ENCODE measurements at regions not wholly inside any gene's neighbourhood (a gene's known extent, or its start where the extent isn't known, plus 50 kb on each side); places are given as distances from the start of the nearest gene placed in this dataset.
"Not testable (repeated sequence)": the region's sequence is repeated elsewhere in the genome, so short reads cannot be mapped to it uniquely, and the experiment has no call there.

GRCh38 chr7:106367018-106367420 is 82.2 kb upstream of the NAMPT start:
- Histone ChIP-seq H2AK5ac (ENCODE audit: low read length) (no peak overlapping the region), H3K9ac (ENCODE audit: low read length) (no peak overlapping the region), H3K27ac (ENCODE audit: low read depth, low read length) (no peak overlapping the region), H4K8ac (ENCODE audit: low read depth, low read length) (no peak overlapping the region), H3K4me1 (ENCODE audit: control insufficient read depth in 1 of 2, insufficient read depth in 2 of 2, low read length in 2 of 2) (no peaks in the 10 kb centered on the region), H3K4me2 (ENCODE audit: low read length) (no peak overlapping the region), H3K36me3 (ENCODE audit: control insufficient read depth in 1 of 2, insufficient read depth in 2 of 2, low read length in 2 of 2) (no peaks in the 10 kb centered on the region), H3K4me3 (ENCODE audit: low read depth, low read length) (no peak overlapping the region), H3K23ac (ENCODE audit: low read length) (no peak overlapping the region), H3K27me3 (ENCODE audit: insufficient read depth, low read length) (no peaks in the 10 kb centered on the region), H3K14ac (ENCODE audit: low read length) (no peak overlapping the region), H2AFZ (ENCODE audit: insufficient read depth, low read length, poor library complexity) (no peak overlapping the region), H3K79me1 (ENCODE audit: low read length) (no peaks in the 10 kb centered on the region), H3K9me3 (ENCODE audit: insufficient read depth, low read depth, low read length) (no peaks in the 10 kb centered on the region), H3K18ac (ENCODE audit: low read length) (no peak overlapping the region), H4K91ac (ENCODE audit: low read depth, low read length) (no peak overlapping the region), H2BK120ac (ENCODE audit: insufficient read depth, low read length, poor library complexity) (no peak overlapping the region), H3K79me2 (ENCODE audit: control insufficient read depth, insufficient read depth, low read length, poor library complexity) (no peaks in the 10 kb centered on the region), H4K12ac (ENCODE audit: low read depth, low read length) (no peak overlapping the region), H3K4ac (ENCODE audit: low read depth, low read length) (no peak overlapping the region), H2BK12ac (ENCODE audit: low read length) (no peak overlapping the region), H2BK5ac (ENCODE audit: low read depth, low read length, poor library complexity) (no peak overlapping the region)
- peak in 1 of 2 donors; percentile 51 for DNase-seq
- WGBS (ENCODE audit: extremely low coverage, insufficient coverage, insufficient read length) = no CpG with 5 or more reads among the region's 3 CpGs

GRCh38 chr7:106365252-106366005 is 80.6 kb upstream of the NAMPT start:
- H4K91ac ChIP-seq (ENCODE audit: low read depth, low read length) = no peak overlapping the region
- H3K14ac ChIP-seq (ENCODE audit: low read length) = no peak overlapping the region
- no peak overlapping the region for H3K4me3 ChIP-seq (ENCODE audit: low read depth, low read length)
- no peaks in the 10 kb centered on the region for H3K79me2 ChIP-seq (ENCODE audit: control insufficient read depth, insufficient read depth, low read length, poor library complexity)
- no peaks in the 10 kb centered on the region for H3K27me3 ChIP-seq (ENCODE audit: insufficient read depth, low read length)
- H3K23ac ChIP-seq (ENCODE audit: low read length) = no peak overlapping the region
- no peak overlapping the region for H2BK5ac ChIP-seq (ENCODE audit: low read depth, low read length, poor library complexity)
- no peak overlapping the region for H3K4ac ChIP-seq (ENCODE audit: low read depth, low read length)
- no peak overlapping the region for H3K18ac ChIP-seq (ENCODE audit: low read length)
- H4K8ac ChIP-seq (ENCODE audit: low read depth, low read length) = no peak overlapping the region
- no peak overlapping the region for H2AK5ac ChIP-seq (ENCODE audit: low read length)
- no peak overlapping the region for H3K27ac ChIP-seq (ENCODE audit: low read depth, low read length)
- peak; percentile 48 to 90 for DNase-seq
- no peak overlapping the region for H2AFZ ChIP-seq (ENCODE audit: insufficient read depth, low read length, poor library complexity)
- H2BK12ac ChIP-seq (ENCODE audit: low read length) = no peak overlapping the region
- WGBS (ENCODE audit: extremely low coverage, insufficient coverage, insufficient read length) = no CpG with 5 or more reads among the region's 3 CpGs
- no peaks in the 10 kb centered on the region for H3K79me1 ChIP-seq (ENCODE audit: low read length)
- H3K36me3 ChIP-seq (ENCODE audit: control insufficient read depth in 1 of 2, insufficient read depth in 2 of 2, low read length in 2 of 2) = no peaks in the 10 kb centered on the region
- H3K4me2 ChIP-seq (ENCODE audit: low read length) = no peak overlapping the region
- H3K9me3 ChIP-seq (ENCODE audit: insufficient read depth, low read depth, low read length) = no peaks in the 10 kb centered on the region
- H3K4me1 ChIP-seq (ENCODE audit: control insufficient read depth in 1 of 2, insufficient read depth in 2 of 2, low read length in 2 of 2) = no peaks in the 10 kb centered on the region
- H2BK120ac ChIP-seq (ENCODE audit: insufficient read depth, low read length, poor library complexity) = no peak overlapping the region
- H3K9ac ChIP-seq (ENCODE audit: low read length) = no peak overlapping the region
- H4K12ac ChIP-seq (ENCODE audit: low read depth, low read length) = no peak overlapping the region

- not testable (repeated sequence) for H3K18ac ChIP-seq (ENCODE audit: low read length); H2BK12ac ChIP-seq (ENCODE audit: low read length); H3K4me2 ChIP-seq (ENCODE audit: low read length); H2AFZ ChIP-seq (ENCODE audit: insufficient read depth, low read length, poor library complexity); H3K9me3 ChIP-seq (ENCODE audit: insufficient read depth, low read depth, low read length); H4K12ac ChIP-seq (ENCODE audit: low read depth, low read length); H4K91ac ChIP-seq (ENCODE audit: low read depth, low read length); H3K4ac ChIP-seq (ENCODE audit: low read depth, low read length); DNase-seq; H3K4me3 ChIP-seq (ENCODE audit: low read depth, low read length); H3K27ac ChIP-seq (ENCODE audit: low read depth, low read length); H3K4me1 ChIP-seq (ENCODE audit: control insufficient read depth in 1 of 2, insufficient read depth in 2 of 2, low read length in 2 of 2); H3K14ac ChIP-seq (ENCODE audit: low read length); H3K27me3 ChIP-seq (ENCODE audit: insufficient read depth, low read length); H3K79me2 ChIP-seq (ENCODE audit: control insufficient read depth, insufficient read depth, low read length, poor library complexity); H2AK5ac ChIP-seq (ENCODE audit: low read length); H3K79me1 ChIP-seq (ENCODE audit: low read length); H3K23ac ChIP-seq (ENCODE audit: low read length); H3K9ac ChIP-seq (ENCODE audit: low read length); H2BK120ac ChIP-seq (ENCODE audit: insufficient read depth, low read length, poor library complexity); H2BK5ac ChIP-seq (ENCODE audit: low read depth, low read length, poor library complexity); H4K8ac ChIP-seq (ENCODE audit: low read depth, low read length); H3K36me3 ChIP-seq (ENCODE audit: control insufficient read depth in 1 of 2, insufficient read depth in 2 of 2, low read length in 2 of 2)
- no CpG with 5 or more reads among the region's 2 CpGs for WGBS (ENCODE audit: extremely low coverage, insufficient coverage, insufficient read length)
Measured at GRCh38 chr7:106362507-106362906, 77.7 kb upstream of the NAMPT start.

- Histone ChIP-seq H2BK12ac (ENCODE audit: low read length) (no peak overlapping the region), H3K4me2 (ENCODE audit: low read length) (no peak overlapping the region), H3K9me3 (ENCODE audit: insufficient read depth, low read depth, low read length) (no peaks in the 10 kb centered on the region), H3K18ac (ENCODE audit: low read length) (no peak overlapping the region), H3K4me3 (ENCODE audit: low read depth, low read length) (no peak overlapping the region), H3K4ac (ENCODE audit: low read depth, low read length) (no peak overlapping the region), H2BK5ac (ENCODE audit: low read depth, low read length, poor library complexity) (no peak overlapping the region), H4K8ac (ENCODE audit: low read depth, low read length) (no peak overlapping the region), H3K79me2 (ENCODE audit: control insufficient read depth, insufficient read depth, low read length, poor library complexity) (no peaks in the 10 kb centered on the region), H3K23ac (ENCODE audit: low read length) (no peak overlapping the region), H2AK5ac (ENCODE audit: low read length) (no peak overlapping the region), H2AFZ (ENCODE audit: insufficient read depth, low read length, poor library complexity) (no peak overlapping the region), H2BK120ac (ENCODE audit: insufficient read depth, low read length, poor library complexity) (no peak overlapping the region), H4K12ac (ENCODE audit: low read depth, low read length) (no peak overlapping the region), H3K14ac (ENCODE audit: low read length) (no peak overlapping the region), H3K9ac (ENCODE audit: low read length) (no peak overlapping the region), H3K36me3 (ENCODE audit: control insufficient read depth in 1 of 2, insufficient read depth in 2 of 2, low read length in 2 of 2) (no peaks in the 10 kb centered on the region), H4K91ac (ENCODE audit: low read depth, low read length) (no peak overlapping the region), H3K79me1 (ENCODE audit: low read length) (no peaks in the 10 kb centered on the region), H3K4me1 (ENCODE audit: control insufficient read depth in 1 of 2, insufficient read depth in 2 of 2, low read length in 2 of 2) (no peaks in the 10 kb centered on the region), H3K27me3 (ENCODE audit: insufficient read depth, low read length) (no peaks in the 10 kb centered on the region), H3K27ac (ENCODE audit: low read depth, low read length) (no peak overlapping the region)
- WGBS (ENCODE audit: extremely low coverage, insufficient coverage, insufficient read length) = no CpG with 5 or more reads among the region's 2 CpGs
- DNase-seq = no peak
Measured at GRCh38 chr7:106358103-106358663, 73.4 kb upstream of the NAMPT start.
